Activated naive CD4-positive, alpha-beta T cell treated with anti-CD3 and anti-CD28 coated beads, Interleukin-2, amount 50 U/mL, for 72 hours (primary cell): ENCODE measurements at regions not wholly inside any gene's neighbourhood (a gene's known extent, or its start where the extent isn't known, plus 50 kb on each side); places are given as distances from the start of the nearest gene placed in this dataset.

Experiments used
- ATAC-seq, 2 donors: fragments of 150-1000 bp; cut with Tn5 transposase; 2 replicates each; pipeline ENCODE4 v1.10.0; 2021; ENCODE audit warnings: mild to moderate bottlenecking in 2 of 2, moderate library complexity in 2 of 2
- DNase-seq, 2 donors: peaks; one replicate each; pipeline ENCODE4 v3.0.0; 2021 to 2022; ENCODE audit warnings: low spot score in 2 of 2
- H3K27ac Mint-ChIP-seq, 2 donors: one replicate each; pipeline ENCODE4 v1.8.0; 2022; ENCODE audit warnings: mild to moderate bottlenecking in 2 of 2, mixed read lengths in 2 of 2
- H3K36me3 Mint-ChIP-seq, 2 donors: one replicate each; pipeline ENCODE4 v1.8.0; 2022; ENCODE audit warnings: mixed read lengths in 2 of 2
- H3K9me3 Mint-ChIP-seq, 2 donors: one replicate each; pipeline ENCODE4 v1.8.0; 2022; ENCODE audit warnings: mixed read lengths in 2 of 2

DNA sequence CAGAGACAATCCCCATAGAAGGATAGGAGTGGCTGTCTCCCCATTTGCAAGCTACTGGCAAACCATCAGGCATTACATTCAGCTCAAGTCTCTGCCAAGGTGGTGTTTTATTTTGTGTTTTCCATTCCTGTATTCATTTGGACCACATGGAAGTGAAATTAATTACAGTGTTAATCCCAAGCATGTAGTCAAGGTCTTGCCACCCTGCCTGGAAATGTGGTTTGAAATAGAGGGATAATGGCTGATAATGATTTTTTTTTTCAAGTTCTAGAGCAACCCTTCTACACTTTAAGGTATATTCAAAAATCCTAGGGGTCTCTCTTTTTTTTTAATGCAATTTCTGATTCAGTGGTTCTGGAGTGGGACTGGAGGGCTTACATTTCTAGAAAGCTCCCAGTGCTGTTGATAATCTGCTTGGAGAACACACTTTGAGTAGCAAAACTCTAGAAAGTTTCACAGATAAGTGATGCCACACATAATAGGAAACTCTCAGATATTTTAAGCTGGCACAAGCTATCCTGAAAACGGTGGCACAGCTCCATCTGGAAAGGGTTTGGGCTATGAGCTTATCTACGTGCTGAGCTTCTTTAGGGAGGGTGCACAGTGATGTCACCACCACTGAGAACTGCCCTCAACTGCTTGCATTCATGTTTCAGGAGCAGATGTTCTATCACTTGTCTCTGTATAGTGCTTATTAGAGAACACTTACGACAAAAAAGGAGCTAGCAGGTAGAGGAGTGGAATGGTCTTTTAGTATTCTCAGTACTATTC is 140.1 kb upstream of the IL12A start:
- Mint-ChIP-seq H3K9me3 (no peaks in the 10 kb centered on the region), H3K36me3 (no peaks in the 10 kb centered on the region), H3K27ac (no peak overlapping the region)
- DNase-seq (no peak), ATAC-seq (no peak)

DNA sequence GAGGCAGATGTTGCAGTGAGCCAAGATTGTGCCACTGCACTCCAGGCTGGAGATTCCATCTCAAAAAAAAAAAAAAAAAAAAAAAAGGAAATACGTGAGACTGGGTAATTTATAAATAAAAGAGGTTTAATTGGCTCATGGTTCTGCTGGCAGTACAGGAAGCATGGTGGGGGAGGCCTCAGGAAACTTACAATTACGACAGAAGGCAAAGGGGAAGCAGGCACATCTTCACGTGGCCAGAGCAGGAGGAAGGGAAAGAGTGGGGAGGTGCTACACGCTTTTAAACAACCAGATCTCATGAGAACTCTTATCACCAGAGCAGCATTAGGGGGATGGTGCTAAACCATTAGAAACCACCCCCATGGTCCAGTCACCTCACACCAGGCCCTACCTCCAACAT is 138.2 kb upstream of the IL12A start:
- Mint-ChIP-seq H3K9me3 (no peaks in the 10 kb centered on the region), H3K36me3 (no peaks in the 10 kb centered on the region), H3K27ac (no peak overlapping the region)
- DNase-seq (no peak), ATAC-seq (no peak)

DNA sequence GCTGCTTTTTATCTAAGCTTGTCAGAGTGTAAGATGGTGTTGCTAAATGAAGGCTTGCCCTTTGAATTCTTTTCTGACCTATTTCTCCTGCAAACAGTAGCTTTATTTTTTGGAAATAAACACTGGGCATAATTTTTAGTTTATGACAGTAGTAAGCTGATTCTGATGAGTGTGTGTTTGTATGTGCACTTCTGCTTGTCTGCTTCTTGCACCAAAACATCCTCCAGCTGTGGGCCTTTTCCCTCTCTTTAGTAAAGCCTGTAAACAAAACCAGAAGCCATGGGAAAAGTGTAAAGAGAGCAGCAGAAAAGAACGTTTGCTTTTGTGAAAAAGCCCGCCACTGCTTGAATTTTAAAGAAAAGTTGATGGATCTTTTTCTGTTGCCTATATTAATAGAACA is 136.4 kb upstream of the IL12A start:
- DNase-seq (no peak), ATAC-seq (no peak)
- Mint-ChIP-seq H3K36me3 (no peaks in the 10 kb centered on the region), H3K27ac (no peak overlapping the region), H3K9me3 (no peaks in the 10 kb centered on the region)

DNA sequence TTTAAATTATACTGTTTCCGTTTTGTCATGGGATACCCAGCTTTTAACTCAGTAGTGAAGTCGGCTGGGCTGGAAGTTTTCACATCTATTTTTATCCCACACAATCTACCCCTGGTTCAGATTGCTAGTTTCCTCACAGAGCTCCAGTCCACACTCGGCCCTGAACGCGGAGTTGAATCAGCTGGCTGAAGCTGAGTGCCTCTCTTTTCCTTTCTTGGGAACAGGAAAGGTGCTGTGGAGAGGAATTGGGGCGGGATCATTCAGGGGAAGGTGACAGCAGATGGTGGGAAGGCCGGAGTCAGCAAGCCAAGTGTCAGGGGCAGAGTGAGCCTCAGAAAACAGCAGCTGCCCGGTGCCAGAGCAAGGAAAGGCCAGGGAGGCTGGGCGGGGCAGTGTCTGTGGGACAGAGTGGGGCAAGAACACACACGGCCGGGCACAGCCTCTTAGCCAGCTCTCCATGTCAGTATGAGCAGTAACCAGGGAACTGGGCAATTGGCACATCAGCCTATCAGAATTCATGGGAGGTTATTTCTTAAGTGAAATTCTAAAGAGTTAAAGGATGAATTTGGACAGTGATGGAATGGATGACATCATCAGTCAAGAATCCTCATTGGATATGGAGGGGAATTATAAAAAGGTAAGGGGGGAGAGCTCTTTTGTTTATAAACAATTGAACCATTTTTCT is 135.7 kb upstream of the IL12A start:
- DNase-seq (no peak), ATAC-seq (no peak)
- Mint-ChIP-seq H3K36me3 (no peaks in the 10 kb centered on the region), H3K27ac (no peak overlapping the region), H3K9me3 (no peaks in the 10 kb centered on the region)

DNA sequence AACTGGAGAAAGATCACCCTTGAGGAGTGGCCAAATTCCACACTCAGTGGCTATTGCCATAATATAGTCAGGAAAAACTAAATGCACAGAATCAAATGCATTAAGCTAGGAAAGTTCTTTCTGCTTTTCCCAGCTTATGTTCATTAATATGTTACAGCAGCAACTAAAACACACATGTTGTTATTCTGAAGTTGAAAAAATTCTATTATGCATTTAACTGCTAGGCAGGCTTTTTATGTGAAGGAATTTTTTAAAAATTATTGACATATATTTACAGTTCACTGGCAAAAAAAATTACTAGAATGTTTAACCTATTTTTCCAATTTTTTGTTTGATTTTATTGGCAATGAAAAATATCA is 135.2 kb upstream of the IL12A start:
- no peaks in the 10 kb centered on the region for H3K36me3 Mint-ChIP-seq
- ATAC-seq (no peak), DNase-seq (no peak)
- H3K27ac Mint-ChIP-seq: no peak overlapping the region
- no peaks in the 10 kb centered on the region for H3K9me3 Mint-ChIP-seq

DNA sequence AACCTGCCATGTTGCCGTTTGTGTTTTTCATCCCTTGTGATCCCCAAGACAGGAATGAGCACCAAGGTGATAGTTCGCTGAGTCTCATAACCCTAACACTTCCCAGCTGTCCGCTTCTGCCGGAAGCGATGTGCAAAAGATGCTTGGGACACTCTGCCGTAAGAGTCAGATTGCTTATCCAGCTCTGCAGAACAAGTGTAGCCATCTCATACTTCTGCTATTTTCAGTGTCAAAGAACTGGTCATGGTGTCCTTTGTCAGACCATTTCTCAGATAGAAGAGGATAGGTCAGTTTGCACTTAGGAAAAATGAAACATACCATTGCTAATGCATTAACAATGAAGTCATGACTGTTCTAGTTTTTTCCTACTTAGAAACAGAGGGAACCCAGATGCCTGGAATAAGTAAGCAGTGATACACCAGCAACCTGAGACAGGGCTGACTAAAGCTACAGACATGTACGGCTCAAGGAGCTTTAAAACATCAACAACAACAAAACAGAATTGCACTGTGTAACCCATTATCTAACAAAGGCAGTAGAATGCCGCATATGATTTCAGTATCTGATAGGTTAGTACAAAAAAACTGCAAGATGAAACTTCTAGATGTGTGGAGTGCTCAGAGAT is 134.0 kb upstream of the IL12A start:
- no peaks in the 10 kb centered on the region for H3K36me3 Mint-ChIP-seq
- ATAC-seq: no peak
- DNase-seq: no peak
- H3K27ac Mint-ChIP-seq: no peak overlapping the region
- no peaks in the 10 kb centered on the region for H3K9me3 Mint-ChIP-seq

DNA sequence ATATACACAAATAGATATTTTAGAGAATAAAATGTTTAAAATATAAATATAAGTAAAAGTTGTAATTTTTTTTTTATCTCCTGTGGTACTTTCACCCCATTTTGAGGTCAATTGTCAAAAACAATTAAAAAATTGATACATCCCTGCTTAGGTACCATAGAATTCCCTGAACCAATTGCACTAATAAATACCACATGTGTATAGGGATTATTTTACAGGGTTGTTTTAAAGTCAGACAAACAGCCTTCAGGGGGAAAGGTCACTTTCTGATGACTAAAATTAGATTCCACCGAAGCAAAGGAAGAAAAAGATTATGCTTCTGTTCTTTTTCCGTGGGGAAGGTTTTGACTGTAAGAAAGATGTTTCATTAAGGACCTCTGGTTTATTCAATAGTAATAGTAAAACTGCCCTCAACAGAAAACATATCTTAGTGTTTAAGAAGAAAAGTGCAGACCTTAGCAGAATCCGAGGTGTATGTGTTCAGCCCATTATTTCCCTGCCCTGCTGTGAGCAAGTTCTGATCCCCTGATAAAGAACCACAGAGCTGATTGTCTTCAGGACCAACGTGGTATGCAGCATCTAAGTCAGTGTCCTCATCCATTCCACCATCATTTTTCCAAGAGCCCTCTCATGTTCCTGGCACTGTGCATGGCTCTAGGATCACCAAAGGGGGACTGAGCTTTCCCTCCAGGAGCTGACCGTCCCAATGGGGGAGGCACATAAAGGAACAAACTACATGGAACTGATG is 132.9 kb upstream of the IL12A start:
- ATAC-seq (no peak), DNase-seq (no peak)
- Mint-ChIP-seq H3K27ac (no peak overlapping the region), H3K9me3 (no peaks in the 10 kb centered on the region), H3K36me3 (no peaks in the 10 kb centered on the region)

DNA sequence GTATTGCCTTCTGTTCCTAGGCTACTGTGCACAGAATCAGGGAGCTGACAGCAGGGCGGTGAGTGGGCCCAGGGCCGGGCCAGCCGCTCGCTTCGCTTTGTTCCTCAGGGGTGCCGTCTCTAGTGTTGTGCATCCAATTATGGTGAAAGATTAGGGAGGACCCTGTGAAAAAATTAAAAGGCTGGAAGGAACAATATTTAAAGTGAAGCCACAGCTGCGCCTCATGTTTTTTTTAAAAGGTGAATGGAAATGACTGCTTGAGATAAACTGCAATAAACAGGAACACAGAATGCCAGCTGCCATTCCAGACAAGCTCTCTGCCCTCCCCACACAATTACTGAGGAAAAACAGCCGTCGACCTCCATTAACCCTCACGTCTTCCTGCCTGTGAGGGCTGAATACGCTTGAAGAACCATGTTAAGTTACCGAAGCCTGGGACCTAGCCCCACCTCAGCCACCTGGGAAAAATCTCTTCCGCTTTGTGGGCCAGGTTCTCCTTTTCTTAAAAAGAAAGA is 132.0 kb upstream of the IL12A start:
- H3K9me3 Mint-ChIP-seq: no peaks in the 10 kb centered on the region
- no peaks in the 10 kb centered on the region for H3K36me3 Mint-ChIP-seq
- ATAC-seq (no peak), DNase-seq (no peak)
- no peak overlapping the region for H3K27ac Mint-ChIP-seq

DNA sequence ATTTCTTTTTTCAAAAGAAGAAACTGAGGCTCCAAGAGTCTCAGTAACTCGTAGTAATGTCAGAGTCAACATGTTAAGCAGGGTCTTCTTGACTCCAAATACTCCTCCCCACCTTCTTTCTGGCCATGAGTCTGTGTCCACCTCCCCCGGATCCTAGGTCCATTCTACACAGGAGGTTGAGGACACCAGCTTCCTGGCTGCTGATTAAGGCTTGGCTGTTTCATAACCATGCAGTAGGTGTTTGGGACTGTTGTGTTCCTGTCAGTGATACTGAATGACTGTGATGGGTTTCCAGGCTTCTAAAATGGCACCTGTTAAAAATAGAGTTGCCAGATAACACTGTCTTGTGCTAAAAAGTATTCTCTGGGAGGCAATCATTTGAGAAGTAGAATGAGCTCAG is 130.8 kb upstream of the IL12A start:
- no peak overlapping the region for H3K27ac Mint-ChIP-seq
- H3K9me3 Mint-ChIP-seq: no peaks in the 10 kb centered on the region
- H3K36me3 Mint-ChIP-seq: no peaks in the 10 kb centered on the region
- ATAC-seq (no peak), DNase-seq (no peak)

DNA sequence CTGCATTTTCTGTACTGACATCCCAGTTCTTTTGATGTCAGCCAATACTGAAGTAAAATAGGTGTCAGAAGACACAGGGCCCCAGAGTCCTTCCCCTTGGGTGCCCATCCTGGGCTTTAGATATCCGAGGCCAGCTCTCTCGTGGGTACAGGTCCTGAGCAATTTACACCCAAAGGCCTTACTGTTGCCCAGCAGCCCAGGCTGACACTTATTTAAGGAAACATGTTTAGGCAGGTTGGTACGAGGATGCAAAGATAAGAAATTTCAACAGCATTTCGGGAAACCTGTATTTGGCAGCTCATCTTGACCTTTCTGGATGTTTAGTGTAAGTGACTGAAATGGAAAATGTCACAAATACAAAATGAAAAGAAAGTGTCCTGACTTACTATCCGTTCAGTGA is 130.0 kb upstream of the IL12A start:
- no peaks in the 10 kb centered on the region for H3K36me3 Mint-ChIP-seq
- no peak for DNase-seq
- no peak overlapping the region for H3K27ac Mint-ChIP-seq
- ATAC-seq: no peak
- no peaks in the 10 kb centered on the region for H3K9me3 Mint-ChIP-seq

DNA sequence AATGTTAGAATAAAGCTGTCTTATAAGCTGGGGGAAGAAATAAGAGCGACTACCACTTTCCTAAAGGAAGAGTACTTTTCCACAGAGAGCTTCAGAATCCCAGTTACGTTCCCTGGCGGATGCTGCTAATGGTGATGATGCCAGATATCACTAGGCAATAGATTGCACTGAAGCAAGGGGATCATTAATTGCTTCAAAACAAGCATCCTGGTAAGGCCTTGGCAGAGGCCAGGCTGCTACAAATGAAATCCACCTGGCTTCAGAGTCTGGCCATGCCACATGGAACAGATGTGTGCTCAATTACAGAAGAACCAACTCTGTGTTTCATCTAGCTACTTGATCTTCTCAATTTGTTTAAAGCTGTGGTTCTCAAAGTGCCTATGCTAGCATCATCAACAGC is 129.2 kb upstream of the IL12A start:
- Mint-ChIP-seq H3K27ac (no peak overlapping the region), H3K9me3 (no peaks in the 10 kb centered on the region), H3K36me3 (no peaks in the 10 kb centered on the region)
- no peak for DNase-seq
- ATAC-seq: no peak

DNA sequence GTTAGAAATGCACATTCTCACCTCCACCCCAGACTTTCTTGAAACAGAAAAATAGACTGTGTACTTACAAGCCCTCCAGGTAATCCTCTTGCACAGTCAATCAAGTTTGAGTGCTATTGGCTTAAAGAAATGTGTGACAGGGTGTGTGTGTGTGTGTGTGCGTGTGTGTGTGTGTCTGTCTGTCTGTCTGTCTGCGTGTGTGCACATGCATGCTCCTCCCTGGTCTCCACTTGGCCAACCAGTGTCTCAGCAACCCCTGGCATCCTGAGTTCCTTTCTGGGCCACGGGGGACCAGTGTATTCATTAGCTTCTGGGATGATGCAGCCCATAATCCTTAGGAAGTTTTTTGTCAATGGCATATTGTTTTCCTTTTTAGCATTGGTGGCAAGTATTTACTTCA is 128.8 kb upstream of the IL12A start:
- no peak for DNase-seq
- Mint-ChIP-seq H3K9me3 (no peaks in the 10 kb centered on the region), H3K36me3 (no peaks in the 10 kb centered on the region), H3K27ac (no peak overlapping the region)
- no peak for ATAC-seq

DNA sequence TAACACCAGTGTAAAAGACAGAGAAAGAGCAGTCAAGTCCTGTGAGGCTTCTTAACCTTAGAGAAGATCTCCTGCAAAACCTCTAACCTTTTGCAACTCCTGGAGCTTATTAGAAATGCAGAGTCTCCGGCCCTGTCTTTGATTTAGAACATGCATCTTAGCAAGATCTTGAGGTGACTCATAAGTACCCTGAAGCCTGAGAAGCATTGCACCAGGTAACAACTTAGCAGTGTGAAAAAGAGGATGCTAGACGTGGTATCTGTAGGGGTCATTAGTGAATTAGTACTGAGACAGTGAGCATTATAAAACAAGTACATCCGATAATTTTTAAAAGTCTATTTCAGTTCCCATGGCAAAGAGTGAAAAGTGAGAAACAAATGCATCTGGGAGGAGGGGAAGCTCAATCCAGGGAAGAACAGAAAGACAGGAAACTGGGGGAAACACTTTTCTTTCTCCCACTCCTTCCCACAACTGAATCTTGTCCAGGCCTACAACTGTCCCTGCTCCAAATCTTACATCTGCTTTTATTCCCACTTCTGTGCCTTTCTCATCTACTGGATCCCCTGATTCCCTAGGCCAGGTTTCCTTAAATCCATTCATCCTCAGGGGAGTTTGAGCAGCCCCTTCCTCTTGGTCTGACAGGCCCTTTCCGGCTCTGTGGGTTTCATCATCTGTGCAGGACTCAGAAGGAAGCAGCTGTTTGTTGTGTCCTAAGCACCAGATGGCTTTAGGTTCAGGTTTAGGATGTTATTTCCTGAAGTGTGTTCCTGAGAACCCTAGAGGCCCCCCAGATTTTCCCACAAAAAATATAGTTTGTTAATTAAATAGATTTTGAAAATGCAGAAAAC is 128.1 kb upstream of the IL12A start:
- Mint-ChIP-seq H3K27ac (no peak overlapping the region), H3K36me3 (no peaks in the 10 kb centered on the region), H3K9me3 (no peaks in the 10 kb centered on the region)
- no peak for ATAC-seq
- no peak for DNase-seq

DNA sequence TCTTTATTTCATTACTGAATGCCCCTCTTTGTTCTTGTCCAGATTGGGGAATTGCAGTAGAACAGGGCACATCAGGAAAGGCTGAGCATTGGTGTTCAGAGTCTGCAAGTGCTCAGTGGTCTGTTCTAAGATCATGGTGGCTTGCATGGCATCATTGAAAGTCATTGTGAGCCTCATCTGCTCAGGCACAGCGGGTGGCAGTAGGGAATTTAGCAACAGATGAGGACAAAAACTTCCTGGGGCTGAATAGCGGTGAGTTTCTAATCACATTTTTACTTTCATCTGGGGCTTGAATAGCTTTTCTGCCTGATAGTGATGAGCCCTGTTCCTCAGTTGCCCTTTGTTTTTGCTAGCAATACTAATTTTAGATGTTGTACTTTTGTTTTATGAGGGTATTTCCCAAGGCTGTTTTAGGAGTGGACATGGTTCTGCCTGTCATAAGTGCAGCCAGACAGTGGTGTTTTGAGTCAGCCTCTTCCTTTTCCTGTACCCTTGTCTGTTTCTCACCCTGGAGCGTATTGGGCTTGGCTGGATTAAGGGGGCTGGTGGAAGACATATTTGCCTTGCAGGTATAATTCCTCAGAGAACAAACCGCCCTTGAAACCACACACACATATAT is 127.2 kb upstream of the IL12A start:
- Mint-ChIP-seq H3K9me3 (no peaks in the 10 kb centered on the region), H3K36me3 (no peaks in the 10 kb centered on the region), H3K27ac (no peak overlapping the region)
- no peak for ATAC-seq
- no peak for DNase-seq

DNA sequence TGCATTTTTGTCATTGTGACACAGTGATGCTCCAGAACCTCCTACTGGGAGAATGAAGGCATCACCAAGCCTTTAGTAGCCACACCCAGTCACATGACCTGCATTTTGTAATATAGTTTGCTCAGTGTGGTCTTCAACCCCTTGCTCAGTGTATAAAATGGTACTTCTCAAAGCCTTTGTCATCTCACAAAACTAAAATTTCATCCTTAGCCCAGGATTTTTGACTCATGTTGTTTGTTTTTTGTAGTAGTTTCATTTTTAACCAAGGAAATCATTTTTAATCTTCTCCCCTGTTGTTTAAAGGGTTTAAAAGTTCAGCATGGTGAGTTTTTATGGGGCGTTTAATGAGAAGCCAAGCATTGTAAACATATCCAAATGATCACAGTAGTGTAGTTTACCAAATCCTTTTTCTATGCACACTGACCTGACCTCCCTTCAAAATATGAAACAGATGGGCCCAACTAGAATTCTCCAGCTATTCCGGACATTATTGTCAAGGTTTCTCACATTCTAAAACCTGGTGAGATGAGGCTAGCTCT is 123.5 kb upstream of the IL12A start:
- Mint-ChIP-seq H3K27ac (no peak overlapping the region), H3K36me3 (no peaks in the 10 kb centered on the region), H3K9me3 (no peaks in the 10 kb centered on the region)
- ATAC-seq: no peak
- DNase-seq: no peak

DNA sequence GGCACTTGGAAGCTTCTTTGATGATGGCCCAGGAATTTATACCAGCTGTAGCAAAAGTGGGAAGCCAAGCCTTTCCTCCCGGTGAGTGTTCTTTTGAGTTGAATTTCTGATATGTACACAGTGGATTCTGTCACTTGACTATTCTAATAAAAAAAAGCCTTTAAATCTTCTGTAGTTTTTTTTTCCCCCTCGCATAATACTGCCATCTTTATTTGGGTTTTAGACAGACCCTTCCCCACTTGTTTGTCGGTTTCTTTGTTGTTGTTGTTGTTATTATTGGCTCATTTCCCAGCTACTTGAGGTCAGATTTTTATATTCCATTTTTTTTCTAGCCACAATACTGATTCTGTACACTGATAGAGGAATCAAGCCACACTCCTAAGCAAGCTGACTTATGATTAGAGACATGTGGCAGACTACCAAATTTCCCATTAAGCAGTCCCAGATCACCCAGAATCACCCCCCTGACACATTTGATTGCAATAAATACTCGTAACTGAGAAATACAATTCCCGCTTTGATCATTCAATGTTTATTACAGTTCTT is 122.4 kb upstream of the IL12A start:
- H3K9me3 Mint-ChIP-seq: no peaks in the 10 kb centered on the region
- H3K27ac Mint-ChIP-seq: no peak overlapping the region
- no peaks in the 10 kb centered on the region for H3K36me3 Mint-ChIP-seq
- DNase-seq (no peak), ATAC-seq (no peak)
